DOHH2 (cell line): ENCODE measurements at regions not wholly inside any gene's neighbourhood (a gene's known extent, or its start where the extent isn't known, plus 50 kb on each side); places are given as distances from the start of the nearest gene placed in this dataset.

Source experiments
- H3F3A ChIP-seq: fragments of 200-600 bp; sonication (generic), shearing (Covaris generic); 2 replicates; pipeline ENCODE4 v1.6.0; 2016; ENCODE audit warnings: antibody characterized with exemption, mild to moderate bottlenecking; ENCODE audit not compliant: control insufficient read depth, insufficient read depth
- H3K27ac ChIP-seq: fragments of 200-600 bp; sonication (generic); 2 replicates; pipeline ENCODE4 v1.5.1; 2014; ENCODE audit warnings: low read depth, mild to moderate bottlenecking, low read length, moderate library complexity
- H3K27me3 ChIP-seq: fragments of 200-600 bp; sonication (generic); 2 replicates; pipeline ENCODE4 v1.6.1; 2014; ENCODE audit warnings: mild to moderate bottlenecking, low read length, mixed read lengths; ENCODE audit not compliant: control insufficient read depth
- H3K36me3 ChIP-seq: fragments of 200-600 bp; sonication (generic); 2 replicates; pipeline ENCODE4 v1.6.1; 2014; ENCODE audit warnings: mild to moderate bottlenecking, low read length, moderate library complexity, mixed read lengths; ENCODE audit not compliant: control insufficient read depth
- H3K4me1 ChIP-seq: fragments of 200-600 bp; sonication (generic); 2 replicates; pipeline ENCODE4 v1.6.1; 2014; ENCODE audit warnings: mild to moderate bottlenecking, low read length, mixed read lengths; ENCODE audit not compliant: control insufficient read depth
- H3K4me2 ChIP-seq: fragments of 200-600 bp; sonication (generic); 2 replicates; pipeline ENCODE4 v1.6.0; 2014; ENCODE audit warnings: mild to moderate bottlenecking, low read length, moderate library complexity
- H3K4me3 ChIP-seq: fragments of 200-600 bp; sonication (generic); 2 replicates; pipeline ENCODE4 v1.5.1; 2014; ENCODE audit warnings: mild to moderate bottlenecking, low read length, mixed read lengths
- H3K79me2 ChIP-seq: fragments of 200-600 bp; sonication (generic); 2 replicates; pipeline ENCODE4 v1.6.1; 2014; ENCODE audit warnings: mild to moderate bottlenecking, low read length, mixed read lengths; ENCODE audit not compliant: control insufficient read depth
- H3K9me2 ChIP-seq: fragments of 200-600 bp; sonication (generic); replicated peaks from 2 replicates; pipeline ENCODE4 v1.6.1; 2014; ENCODE audit warnings: mild to moderate bottlenecking, low read length, mixed read lengths; ENCODE audit not compliant: control insufficient read depth
- H3K9me3 ChIP-seq: fragments of 200-600 bp; sonication (generic); 2 replicates; pipeline ENCODE4 v1.6.1; 2014; ENCODE audit warnings: antibody characterized with exemption, low read length, mixed read lengths; ENCODE audit not compliant: control insufficient read depth, insufficient read depth
- H4K20me1 ChIP-seq: fragments of 200-600 bp; sonication (generic); 2 replicates; pipeline ENCODE4 v1.6.0; 2014; ENCODE audit warnings: low read depth, mild to moderate bottlenecking, antibody characterized with exemption, low read length, moderate library complexity; ENCODE audit not compliant: control insufficient read depth, insufficient read depth
- CTCF ChIP-seq: fragments of 200-600 bp; sonication (generic); IDR thresholded peaks from one replicate; pipeline ENCODE4 v1.5.1; 2014; ENCODE audit warnings: antibody characterized with exemption, mild to moderate bottlenecking, low read depth, low read length; ENCODE audit not compliant: poor library complexity, severe bottlenecking
- EZH2phosphoT487 ChIP-seq: fragments of 200-600 bp; sonication (generic); IDR thresholded peaks from 2 replicates; pipeline ENCODE4 v1.6.1; 2017; ENCODE audit warnings: borderline replicate concordance, mild to moderate bottlenecking, antibody characterized with exemption, low read length, moderate library complexity, mixed read lengths

GRCh38 chr12:68469113-68469512 is 137.0 kb upstream of the MDM1 start:
- H3K36me3 ChIP-seq = no peaks in the 10 kb centered on the region
- H3F3A ChIP-seq = no peaks in the 10 kb centered on the region
- H3K27ac ChIP-seq = no peak overlapping the region
- no peaks in the 10 kb centered on the region for H3K4me1 ChIP-seq
- no peaks in the 10 kb centered on the region for H3K9me3 ChIP-seq
- H4K20me1 ChIP-seq = no peaks in the 10 kb centered on the region
- H3K79me2 ChIP-seq = no peaks in the 10 kb centered on the region
- H3K4me2 ChIP-seq = no peak overlapping the region
- H3K27me3 ChIP-seq = 0 out of 2 replicates have a peak, but pooled peaks cover 5% of the 10 kb centered on the region
- H3K9me2 ChIP-seq = no peaks in the 10 kb centered on the region
- H3K4me3 ChIP-seq = no peak overlapping the region
- TF ChIP-seq EZH2phosphoT487 (no peak), CTCF (no peak)

GRCh38 chr12:68470664-68471328 is 138.6 kb upstream of the MDM1 start:
- no peak overlapping the region for H3K4me2 ChIP-seq
- no peaks in the 10 kb centered on the region for H3K4me1 ChIP-seq
- no peaks in the 10 kb centered on the region for H4K20me1 ChIP-seq
- 0 out of 2 replicates have a peak, but pooled peaks cover 8% of the 10 kb centered on the region for H3K27me3 ChIP-seq
- H3K36me3 ChIP-seq = no peaks in the 10 kb centered on the region
- no peaks in the 10 kb centered on the region for H3K9me3 ChIP-seq
- TF ChIP-seq EZH2phosphoT487 (no peak), CTCF (no peak)
- H3K27ac ChIP-seq = no peak overlapping the region
- no peaks in the 10 kb centered on the region for H3K79me2 ChIP-seq
- no peaks in the 10 kb centered on the region for H3K9me2 ChIP-seq
- H3F3A ChIP-seq = no peaks in the 10 kb centered on the region
- no peak overlapping the region for H3K4me3 ChIP-seq

GRCh38 chr12:68474467-68475204 is 136.1 kb upstream of the RAP1B start:
- H3K27me3 ChIP-seq = peaks cover 6% of the 10 kb centered on the region
- no peak overlapping the region for H3K27ac ChIP-seq
- H4K20me1 ChIP-seq = no peaks in the 10 kb centered on the region
- H3F3A ChIP-seq = no peaks in the 10 kb centered on the region
- no peaks in the 10 kb centered on the region for H3K36me3 ChIP-seq
- no peaks in the 10 kb centered on the region for H3K79me2 ChIP-seq
- no peaks in the 10 kb centered on the region for H3K4me1 ChIP-seq
- no peaks in the 10 kb centered on the region for H3K9me2 ChIP-seq
- H3K4me3 ChIP-seq = no peak overlapping the region
- no peak overlapping the region for H3K4me2 ChIP-seq
- H3K9me3 ChIP-seq = no peaks in the 10 kb centered on the region
- TF ChIP-seq CTCF (no peak), EZH2phosphoT487 (no peak)
